GM12892 (cell line): ENCODE measurements at regions not wholly inside any gene's neighbourhood (a gene's known extent, or its start where the extent isn't known, plus 50 kb on each side); places are given as distances from the start of the nearest gene placed in this dataset.

ENCODE experiments used
- POLR2A ChIP-seq: IDR thresholded peaks from 2 replicates; pipeline ENCODE4 v1.6.1; 2011; ENCODE audit warnings: low read depth, low read length, control low read depth
- POLR2AphosphoS5 ChIP-seq: IDR thresholded peaks from 2 replicates; pipeline ENCODE4 v1.6.1; 2011; ENCODE audit warnings: low read depth, low read length, control low read depth
- TAF1 ChIP-seq: IDR thresholded peaks from 2 replicates; pipeline ENCODE4 v1.6.1; 2011; ENCODE audit warnings: low read depth, mild to moderate bottlenecking, control low read depth, low read length, borderline replicate concordance

DNA sequence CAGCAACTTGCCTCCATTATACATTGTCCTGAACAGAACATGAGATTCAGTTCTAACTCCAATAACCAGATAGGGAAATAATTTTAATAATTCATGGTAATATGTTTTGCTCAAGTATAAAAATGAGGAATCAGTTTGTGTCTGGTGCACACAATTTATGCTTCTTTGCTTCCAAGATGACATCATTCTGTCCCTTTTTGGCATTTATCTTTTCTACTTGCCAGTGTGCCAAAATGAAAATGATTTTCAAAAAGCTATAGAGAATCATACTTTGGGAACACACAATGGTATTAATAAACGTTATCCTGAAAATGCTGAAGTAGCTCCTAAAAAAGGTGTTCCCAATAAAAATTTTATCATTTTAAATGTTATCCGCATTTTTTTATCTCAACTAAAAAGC is 519.0 kb downstream of the CAAP1 start:
- no peak for TF ChIP-seq TAF1
- no peak for TF ChIP-seq POLR2AphosphoS5
- TF ChIP-seq POLR2A = no peak
